LNCAP (cell line): ENCODE measurements at regions not wholly inside any gene's neighbourhood (a gene's known extent, or its start where the extent isn't known, plus 50 kb on each side); places are given as distances from the start of the nearest gene placed in this dataset.

ENCODE experiments used
- CTCF ChIP-seq: fragments of 450-650 bp; IDR thresholded peaks from 2 replicates; pipeline ENCODE4 v1.5.1; 2017; ENCODE audit warnings: mild to moderate bottlenecking

DNA sequence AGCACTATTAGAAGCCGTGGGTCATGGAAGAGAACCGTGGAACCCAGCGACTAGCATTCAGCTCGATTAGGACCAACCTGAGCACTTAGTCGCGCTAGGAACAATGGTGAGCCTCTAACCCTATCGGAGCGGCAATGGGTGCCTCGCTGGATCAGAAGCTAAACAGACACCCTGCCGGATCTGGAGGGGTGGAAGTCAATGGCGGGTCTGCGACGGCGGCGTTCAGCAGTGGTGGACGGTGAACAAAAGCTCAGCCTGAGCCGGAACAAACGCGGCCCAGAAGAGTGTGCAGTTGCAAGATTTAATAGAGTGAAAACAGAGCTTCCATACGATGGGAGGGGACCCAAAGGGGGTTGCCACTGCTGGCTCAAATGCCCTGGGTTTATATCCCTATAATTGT is 391.8 kb upstream of the DDI1 start:
- TF ChIP-seq CTCF: no peak

- TF ChIP-seq CTCF: no peak
These were observed 388.4 kb upstream of the DDI1 start for GRCh38 chr11:103648054-103648453.

DNA sequence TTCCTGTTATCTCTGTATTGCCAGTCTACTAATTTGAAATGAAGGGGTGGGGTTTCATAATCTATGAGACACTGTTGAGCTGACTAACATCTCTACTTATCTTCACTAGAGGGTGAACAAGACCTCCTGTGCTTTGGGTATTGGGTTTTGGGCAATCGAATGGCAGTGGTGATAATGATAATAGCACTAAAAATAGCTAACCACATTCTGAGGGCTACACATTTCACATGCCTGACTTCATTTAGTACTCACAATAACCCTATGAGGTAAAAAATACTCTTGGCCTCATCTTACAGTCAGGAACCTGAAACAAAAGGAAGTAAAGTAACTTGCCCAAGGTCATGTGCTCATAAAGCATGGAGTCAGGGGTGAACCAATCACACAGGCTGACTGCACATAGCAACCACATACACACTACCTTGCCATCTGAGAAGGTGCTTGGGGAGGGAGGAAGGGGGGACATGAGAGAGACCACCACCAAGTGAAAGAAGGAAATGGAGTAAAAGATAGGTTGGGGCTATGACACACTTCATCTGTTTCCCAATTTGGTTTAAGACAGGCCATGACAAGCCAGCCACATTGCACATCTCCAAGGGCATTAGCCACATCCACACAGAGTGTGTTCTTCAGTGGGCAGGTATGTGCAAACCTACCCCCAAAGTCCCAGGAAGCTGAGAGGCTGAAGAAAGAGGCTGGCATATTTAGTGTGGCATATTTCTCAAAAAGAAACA is 387.6 kb upstream of the DDI1 start:
- no peak for TF ChIP-seq CTCF

- TF ChIP-seq CTCF: no peak
These were observed 387.0 kb upstream of the DDI1 start for GRCh38 chr11:103649401-103649895.

- TF ChIP-seq CTCF: no peak
These were observed 386.1 kb upstream of the DDI1 start for GRCh38 chr11:103650330-103650729.

DNA sequence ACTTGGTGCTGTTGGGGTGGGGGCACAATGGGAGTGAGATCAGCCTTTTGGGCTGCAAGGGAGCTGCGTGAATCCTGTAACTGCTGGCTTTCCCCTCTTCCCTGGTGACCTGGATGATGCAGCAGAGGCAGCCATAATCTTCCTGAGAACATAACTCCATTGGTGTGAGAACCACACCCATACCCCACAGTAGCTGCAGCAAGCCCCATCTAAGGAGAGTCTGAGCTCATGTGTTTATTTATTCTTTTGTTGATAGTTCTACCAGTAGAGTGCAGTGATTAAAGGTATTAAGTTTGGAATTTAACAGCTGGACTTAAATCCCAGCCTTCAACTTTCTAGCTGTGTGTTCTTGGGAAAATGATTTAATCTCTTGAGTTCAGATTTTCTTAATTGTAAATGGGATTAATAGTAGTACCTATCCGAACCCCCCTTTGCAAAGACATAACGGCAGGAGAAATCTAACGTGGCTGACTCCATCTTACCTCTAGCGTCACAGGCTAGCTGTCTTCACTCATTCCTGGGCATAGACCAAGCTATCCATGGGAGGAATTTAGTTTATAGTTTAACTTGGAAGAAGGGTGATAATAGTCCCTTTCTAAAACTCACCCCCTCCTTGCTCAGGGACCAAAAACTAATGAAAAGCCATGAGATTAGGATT is 385.0 kb upstream of the DDI1 start:
- no peak for TF ChIP-seq CTCF

DNA sequence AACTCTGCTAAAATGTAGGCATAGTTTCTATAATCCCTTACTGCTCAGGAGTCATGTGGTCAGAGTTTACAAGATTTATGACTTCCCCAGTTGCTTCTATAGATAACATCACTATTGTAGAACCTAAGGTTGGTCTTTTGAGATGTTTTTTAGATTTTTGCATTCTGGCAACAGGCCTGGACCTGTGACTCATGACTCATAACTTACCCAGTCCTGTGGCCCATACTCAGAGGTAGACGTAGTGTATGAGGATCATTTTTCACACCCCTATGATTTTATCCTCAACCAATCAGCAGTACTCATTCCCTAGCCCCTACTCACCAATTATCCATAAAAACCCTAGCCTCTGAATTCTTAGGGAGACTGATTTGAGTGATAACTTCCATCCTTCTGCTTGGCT is 384.4 kb upstream of the DDI1 start:
- TF ChIP-seq CTCF: no peak
